Effector CD8-positive, alpha-beta T cell (primary cell): ENCODE measurements at regions not wholly inside any gene's neighbourhood (a gene's known extent, or its start where the extent isn't known, plus 50 kb on each side); places are given as distances from the start of the nearest gene placed in this dataset.

Source experiments
- DNase-seq: peaks from one replicate; lab custom pipeline; 2025; lab: John Stamatoyannopoulos, UW

DNA sequence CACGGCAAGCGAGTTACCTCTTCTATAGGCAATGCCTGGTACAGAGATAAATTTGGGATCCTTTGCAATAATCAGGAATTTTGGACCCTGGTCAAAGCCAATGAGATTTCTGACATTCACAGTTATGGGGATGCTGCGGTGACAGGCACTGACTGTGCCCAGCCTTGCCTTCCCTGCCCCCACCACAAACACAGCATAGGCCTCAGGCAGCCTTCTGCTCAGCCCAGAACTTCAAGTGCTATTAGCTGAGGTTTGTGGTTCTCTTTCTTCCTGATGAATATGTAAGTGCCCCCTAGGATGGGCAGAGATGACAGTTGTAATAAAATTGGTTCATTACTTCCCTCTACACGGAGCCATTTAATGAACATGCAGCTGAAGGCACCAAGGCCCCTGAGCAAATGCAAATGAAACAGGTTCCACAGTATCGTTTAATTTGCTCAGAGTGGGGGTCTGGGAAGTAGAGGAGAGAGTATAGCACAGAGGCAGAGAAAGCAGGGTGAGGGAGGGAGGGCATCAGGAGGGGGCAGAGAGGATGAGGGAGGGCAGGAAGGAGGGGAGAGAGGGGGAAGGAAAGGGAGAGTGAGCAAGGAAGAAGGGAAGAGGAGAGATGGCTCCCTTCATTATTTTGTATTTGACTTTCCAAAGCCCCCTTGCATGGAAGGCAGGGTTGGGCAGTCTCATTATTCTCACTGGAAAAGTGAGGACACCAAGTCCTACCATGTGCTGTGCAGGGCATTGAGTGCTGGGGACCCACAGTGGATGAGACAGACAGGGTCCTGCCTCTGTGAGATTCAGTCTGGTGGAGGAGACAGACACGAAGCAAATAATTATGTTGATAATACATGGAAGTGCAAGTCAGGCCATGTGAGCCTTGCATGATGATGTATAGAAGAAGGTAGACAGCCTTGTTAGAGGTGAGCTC is 513.0 kb downstream of the PTPRU start:
- no peak for DNase-seq

DNA sequence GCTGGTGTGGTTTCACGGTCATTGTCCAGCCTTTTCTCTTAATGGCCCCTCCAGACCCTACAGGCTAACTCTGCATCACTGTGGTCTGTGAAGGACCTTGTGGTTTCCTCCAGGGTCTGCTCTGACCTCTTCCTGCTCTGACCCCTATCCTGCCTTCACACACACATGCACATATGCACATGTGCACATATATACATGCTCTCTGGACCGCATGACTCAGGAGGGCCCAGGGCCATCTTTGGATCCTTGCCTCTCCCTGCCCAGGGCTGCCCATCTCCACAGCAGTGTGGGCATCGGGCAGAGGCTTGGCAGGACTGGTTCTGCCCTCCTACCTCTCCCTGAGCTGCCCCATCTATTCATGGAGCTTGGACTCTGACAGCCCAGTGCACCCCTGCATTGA is 510.9 kb downstream of the PTPRU start:
- DNase-seq = no peak

DNA sequence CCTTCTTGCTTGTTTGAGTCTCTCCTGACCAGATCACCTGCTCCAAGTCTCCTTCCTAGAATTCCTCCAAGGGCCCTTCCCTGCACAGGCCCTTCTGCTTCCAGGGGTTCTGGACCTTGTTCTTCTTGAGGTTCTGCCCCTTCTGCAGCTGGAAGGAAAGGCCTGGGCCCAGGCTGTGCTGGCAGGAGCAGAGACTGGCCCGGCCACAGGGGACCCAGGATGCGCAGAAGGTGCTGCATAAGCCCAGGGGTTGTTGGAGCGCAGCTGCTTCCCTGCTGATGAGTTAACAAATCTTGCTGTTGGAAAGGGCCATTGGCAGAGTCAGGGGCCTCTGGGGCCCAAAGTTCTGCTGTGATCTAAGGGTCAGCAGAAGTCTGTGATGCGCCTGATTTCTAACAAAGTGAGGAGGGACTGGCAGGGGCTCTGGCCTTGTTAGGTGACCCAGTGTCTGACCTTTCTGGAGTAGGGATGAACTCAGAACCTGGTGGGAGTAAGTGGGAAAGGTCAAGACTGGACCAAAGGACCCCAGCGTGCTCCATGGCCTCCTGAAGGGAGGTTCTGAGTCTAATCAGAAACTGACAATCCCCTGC is 509.8 kb downstream of the PTPRU start:
- no peak for DNase-seq

DNA sequence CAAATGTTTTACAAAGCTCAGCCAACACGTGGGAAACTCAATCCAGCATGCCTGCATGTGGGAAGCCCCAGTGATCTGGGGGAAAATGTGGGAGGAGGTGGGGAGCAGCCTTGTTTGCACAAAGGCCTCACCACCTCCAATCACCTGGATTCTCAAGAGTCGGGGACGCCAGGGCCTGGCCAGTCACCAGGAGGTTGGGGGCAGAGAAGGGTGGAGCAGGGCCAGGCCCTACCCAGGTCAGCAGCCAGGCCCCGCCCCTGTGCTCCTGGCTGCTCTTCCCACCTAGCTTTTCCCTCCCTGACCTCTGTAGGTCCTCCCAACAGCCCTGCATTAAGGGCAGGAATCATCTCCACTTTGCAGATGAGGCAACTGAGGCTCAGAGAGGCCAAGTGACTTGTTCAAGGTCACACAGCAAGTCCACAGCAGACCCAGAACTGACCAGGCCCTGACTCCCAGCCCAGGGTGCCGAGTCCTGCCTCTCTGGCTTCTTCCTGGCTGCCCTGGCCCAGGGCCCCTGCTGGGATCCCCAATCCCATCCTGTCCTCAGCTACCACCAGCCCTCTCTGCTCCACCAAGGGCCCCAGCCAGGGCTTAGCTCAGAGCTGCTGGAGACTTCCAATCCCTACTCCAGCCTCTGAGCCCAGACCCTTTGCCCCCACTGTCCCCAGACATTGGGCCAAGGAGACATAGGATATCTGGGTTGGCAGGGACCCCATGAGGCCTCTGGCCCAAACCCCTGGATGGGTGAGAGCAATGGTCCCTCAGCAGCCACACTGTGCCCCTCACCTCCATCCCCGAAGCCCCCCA is 508.6 kb downstream of the PTPRU start:
- no peak for DNase-seq

DNA sequence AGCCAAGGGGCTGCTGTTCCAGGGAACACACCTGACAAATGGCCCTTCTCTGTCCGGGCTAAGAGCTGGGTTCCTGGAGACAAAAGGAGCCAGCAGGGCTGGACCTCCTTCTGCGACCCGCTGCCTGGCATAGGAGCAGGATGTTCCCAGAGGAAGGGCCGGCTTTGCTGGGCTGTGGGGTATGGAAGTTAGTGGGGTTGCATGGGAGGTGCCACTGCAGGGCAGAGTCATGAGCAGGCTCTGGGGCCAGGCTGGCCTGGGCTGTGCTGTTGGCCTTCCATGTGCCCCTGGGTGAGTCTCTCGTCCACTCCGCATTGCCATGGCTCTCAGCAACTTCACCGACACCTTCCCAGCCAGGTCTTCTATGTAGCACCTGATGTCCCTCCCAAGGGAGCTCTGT is 507.6 kb downstream of the PTPRU start:
- no peak for DNase-seq

DNA sequence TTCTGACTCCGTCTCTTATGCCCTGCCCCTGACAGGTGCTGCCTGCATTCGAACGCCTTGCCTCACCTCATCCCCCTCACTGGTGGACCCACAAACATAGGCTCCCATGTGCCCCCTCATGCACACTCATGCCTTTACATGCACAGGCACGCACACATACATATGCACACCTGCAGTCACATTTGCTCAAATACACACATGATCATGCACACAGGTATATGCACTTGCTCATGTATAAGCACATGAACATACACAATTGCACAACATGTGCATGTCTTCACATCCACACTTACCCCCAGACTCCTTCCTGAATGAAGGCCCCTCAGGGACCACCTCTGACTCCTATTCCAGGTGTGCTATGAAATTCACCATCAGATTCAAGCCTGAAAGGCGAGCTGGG is 506.9 kb downstream of the PTPRU start:
- DNase-seq = no peak

DNA sequence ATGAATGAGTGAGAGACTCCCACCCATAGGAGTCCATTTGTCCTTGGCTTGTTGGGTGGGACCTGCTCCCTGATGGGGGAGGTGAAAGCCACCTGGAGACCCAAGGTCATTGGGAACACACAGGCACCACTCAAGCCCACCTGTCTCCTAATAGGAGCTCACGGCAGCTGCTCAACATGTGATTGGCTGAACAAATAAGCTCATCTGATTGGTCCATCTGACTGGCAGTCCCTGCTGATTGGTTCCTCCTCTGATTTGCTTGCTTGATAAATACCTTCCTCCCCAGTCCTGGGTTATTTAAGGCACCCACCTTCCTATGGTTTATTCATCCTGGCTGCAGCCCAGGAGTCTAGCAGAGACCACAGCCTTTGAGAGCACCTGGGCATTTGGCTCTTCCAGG is 502.9 kb downstream of the PTPRU start:
- no peak for DNase-seq

DNA sequence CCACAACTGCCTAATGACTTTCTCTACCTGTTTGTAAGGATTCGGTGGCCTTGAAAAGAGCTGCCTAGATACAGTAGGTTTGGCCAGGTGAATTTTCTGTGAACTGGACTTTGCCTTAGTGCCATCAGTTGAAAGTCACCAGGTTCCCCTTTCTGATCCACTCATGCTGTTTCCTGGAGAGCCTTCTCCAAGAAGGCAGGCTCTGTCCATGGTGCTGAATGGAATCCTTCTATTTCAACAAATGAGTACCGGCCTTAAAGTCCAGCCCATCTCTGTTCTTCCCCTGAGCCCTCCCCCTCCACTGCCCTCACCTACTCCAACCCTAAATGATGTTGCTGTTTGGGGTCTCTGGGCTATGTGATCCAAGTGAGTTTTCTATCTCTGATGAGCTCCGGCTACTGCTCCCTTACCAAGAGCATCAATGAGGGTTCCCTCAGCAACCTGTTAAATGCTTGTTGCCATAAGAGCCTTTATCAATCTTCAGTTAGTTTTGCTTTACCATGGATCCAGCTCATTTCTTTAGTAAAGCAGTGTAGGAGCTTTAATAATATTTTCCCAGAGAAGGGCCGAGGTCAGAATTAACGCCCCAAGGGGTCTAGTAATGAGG is 500.4 kb downstream of the PTPRU start:
- no peak for DNase-seq

DNA sequence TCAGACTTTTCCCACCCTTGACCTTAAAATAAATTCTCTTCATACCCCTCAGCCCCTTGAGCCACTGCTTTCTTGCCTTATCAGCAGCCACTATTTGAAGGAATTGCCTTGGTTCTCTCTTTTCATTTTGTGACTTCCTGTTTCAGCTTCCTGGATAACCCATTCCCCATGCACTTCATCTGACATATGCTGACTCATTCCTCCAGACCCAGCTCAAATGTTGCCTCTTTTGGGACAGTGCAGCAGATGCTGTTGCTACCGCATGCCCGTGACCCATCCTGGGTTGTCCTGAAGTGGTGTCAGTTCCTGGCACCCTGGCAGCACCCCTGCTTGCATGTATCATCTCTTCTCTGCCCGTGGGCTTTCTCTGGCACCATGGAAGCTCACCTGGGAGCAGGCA is 496.1 kb downstream of the PTPRU start:
- no peak for DNase-seq

DNA sequence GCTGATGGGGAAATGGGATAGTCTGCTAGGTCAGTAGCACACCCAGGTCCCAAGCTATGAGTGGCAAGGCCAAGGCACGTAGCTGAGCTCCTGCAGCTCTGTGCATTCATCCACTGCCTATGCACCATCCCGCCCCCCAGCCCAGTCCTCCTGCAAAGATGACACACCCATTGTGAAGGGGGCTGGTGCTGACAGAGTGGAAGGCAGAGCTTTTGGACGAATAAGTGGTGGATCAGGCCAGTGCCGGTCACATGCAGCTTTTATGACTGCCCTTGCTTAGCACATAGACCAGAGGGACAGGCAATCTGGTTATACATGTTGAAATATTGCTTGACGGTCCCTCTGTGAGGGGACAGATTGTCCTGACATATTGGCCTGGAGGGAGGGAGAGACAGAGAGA is 494.3 kb downstream of the PTPRU start:
- DNase-seq = no peak

DNA sequence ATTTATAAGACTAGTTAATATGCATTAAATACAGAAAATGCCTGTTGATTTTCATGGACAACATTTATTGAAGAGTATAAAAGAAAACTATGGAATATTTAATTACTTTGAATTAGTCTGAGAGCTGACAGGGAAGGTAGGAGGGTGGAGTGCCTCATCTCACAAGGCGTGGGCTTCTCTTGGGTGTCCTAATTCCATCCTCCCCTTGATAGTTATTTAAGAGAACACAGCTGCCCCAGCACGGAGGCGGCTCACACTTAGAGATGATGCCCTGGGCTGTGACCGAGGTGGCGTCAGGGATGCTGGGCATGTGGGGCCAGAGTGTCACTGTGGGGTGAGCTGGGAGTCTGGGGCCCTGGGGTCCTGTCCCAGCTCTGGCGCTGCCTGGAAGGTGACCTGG is 493.0 kb downstream of the PTPRU start:
- no peak for DNase-seq

DNA sequence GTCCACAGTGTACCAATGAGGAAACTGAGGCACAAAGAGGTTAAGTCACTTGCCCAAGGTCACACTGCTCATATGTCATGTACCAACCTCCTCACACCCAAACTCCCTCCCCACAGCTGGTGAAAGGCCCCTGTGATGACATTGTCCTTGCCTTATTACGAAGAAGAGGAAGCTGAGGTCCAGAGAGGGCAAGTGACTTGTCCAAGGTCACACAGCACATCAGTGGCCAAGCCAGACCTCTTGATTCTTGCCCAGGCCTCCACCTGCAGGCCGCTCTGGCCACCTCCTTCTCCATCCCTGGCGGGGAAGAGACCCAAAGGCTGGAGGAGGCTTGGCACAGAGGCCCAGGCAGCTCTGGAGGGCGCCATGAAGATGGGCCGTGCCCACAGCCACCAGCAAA is 492.4 kb downstream of the PTPRU start:
- DNase-seq = no peak

DNA sequence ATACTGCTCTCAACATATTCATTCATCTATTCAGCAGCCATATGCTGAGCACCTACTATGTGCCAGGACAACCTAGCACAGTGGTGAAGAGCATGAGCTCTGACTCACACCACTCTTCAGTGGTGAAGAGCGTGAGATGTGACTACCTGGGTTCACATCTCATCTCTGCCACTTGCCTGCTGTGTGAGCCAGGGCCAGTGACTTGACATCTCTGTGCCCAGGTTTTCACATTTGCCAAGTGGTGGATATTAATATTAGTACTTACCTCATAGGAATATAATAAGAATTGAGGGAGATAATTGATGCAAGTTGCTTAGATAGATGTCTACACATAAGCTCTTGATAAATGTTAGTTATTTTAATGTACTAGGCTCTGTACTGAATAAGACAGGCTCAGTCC is 488.9 kb downstream of the PTPRU start:
- DNase-seq = no peak

DNA sequence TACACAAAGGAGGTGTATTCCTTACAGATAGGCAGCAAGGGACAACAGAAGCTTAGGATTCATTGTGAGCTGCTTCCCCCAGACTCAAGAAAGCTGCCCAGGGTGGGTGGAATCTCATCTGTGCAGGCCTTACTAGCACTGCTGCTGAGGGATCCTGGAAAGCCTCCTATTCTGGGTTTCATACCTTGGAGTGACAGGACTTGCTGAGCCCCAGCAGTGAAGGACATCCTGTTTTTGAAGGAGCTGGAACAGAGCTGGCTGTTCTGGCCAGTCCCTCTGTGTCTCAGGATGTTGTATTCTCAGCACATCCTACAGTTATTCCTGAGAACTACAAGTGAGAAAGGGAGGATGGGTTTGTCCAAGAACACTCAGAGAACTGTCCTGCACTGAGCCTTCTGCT is 486.3 kb downstream of the PTPRU start:
- no peak for DNase-seq

DNA sequence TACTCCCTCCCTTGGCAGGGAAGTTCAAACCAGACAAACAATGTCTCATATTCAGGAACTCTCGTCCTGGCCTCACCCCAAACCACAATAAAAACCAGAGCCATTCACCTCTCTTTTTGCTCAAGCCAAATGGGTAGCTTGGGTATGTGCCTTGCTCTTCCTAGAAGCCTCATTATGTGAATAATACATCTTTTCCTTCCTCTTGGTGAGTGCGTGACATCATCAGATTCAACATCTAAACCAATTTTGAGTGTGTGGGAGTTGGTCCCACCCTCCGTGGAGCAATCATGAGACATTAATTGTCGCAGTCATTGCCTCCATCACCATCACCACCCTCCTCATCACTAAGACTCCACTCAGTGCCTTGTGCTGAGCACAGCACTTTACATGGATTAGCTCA is 482.9 kb downstream of the PTPRU start:
- DNase-seq = no peak

DNA sequence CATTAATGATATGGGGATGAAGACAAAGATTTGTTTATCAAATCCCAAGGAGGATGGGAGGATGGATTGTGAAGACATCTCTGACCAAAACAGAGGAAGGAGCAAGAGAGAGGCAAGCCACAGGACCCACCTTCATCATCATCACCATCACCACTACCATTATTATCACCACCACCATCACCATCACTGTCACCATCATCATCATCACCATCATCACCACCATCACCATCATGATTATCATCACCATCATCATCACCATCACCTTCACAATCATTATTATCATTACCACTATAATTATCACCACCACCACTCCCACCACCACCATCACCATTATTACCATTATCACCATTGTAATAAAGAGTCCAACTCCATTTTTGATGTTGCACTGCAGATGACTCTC is 482.5 kb downstream of the PTPRU start:
- DNase-seq = no peak

DNA sequence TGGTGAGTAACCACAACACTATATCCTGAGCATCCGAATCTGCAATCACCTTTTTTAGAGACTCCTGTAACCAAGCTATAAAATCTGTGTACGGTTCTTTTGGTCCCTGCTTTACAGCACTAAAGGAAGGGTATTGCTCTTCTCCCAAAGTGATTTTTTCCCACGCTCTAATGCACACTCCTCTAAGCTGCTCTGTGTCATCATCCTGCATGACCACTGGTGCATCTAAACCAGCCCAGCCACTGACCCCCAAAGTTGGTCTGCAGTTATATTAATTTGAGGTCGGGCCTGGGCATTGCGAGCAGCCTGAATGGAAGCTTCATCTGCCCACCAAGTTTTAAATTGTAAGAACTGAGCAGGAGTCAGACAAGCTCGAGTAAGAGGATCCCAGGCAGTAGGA is 480.0 kb downstream of the PTPRU start:
- no peak for DNase-seq

DNA sequence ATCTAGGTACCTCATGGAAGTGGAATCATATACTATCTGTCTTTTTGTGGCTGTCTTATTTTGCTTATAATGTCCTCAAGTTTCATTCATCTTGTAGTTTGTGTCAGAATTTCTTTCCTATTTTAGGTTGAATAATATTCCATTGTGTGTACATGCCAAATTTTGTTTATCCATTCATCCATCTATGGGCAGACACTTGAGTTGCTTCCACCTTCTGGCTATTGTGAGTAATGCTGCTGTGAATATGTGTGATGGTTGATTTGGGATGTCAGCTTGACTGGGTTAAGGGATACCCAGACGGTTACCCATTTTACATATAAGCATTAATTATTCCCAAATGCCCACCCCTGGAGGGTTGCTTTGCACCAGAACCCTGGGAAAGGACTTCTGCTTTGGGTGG is 477.5 kb downstream of the PTPRU start:
- DNase-seq = no peak

DNA sequence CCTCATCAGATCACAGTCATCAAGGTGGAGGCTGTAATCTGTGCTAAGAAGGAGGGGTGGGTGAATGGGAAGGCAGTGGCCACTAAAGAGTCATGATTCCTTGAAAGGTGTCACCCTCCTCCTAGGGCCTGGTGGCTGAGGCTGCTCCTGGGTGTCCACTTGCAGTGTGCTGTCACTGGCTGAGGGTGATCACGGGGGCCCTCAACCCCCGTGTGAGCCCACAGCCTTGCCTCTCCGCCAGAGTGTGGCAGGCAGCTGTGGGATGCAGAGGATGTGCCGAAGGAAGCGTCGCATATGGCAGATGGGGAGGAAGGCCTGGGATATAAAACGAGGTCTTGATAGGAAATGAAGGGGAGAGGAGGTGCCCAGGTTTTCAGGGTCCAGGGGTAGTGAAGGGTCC is 476.5 kb downstream of the PTPRU start:
- DNase-seq = no peak

DNA sequence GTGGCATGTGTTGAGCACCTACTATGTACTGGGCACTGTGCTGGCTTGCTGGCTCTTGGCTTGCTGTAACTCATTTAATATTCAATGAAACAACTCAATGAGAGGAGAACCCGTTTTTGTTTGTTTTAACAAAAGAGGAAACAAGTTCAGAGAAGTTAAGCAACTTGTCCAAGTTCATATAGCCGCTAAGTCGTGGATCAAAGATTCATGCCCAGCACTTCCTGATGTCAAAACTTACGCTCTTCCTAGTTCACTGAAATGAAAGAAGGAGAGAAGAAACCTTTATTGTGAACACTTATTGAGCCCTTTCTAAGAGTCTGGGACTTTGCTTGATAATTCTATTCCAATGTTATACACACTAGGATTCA is 475.9 kb downstream of the PTPRU start:
- no peak for DNase-seq

DNA sequence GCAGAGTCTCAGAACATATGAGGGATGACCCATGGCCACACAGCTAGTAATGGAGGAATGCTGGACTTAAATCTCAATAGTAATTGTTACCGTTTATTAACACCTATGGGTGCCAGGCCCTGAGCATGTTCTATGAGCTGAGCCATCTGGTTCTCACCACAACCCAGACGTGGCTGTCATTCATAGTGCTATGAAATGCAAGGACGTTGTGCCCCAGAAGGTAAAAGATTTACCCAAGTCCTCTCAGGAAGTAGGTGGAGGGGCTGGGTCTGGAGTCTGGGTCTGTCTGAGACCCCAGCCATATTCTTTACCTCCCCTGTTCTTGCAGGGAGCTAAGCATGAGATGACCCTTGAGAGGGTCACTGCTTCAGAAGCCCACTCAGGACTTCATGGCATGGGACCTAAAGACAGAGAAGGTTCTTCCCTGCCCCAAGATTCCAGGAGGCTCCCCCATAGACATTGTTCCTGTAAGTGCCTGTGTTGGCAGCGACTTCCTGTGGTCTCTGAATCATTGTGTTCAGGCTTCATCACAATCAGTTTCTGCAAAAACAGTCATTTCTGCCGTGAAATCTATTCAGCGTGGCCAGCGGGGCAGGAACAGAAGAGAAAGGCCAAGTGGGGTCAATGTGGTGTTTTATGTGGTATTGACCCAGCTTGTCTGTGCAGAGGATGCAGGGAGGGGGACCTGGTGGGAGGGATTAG is 475.4 kb downstream of the PTPRU start:
- DNase-seq = no peak

DNA sequence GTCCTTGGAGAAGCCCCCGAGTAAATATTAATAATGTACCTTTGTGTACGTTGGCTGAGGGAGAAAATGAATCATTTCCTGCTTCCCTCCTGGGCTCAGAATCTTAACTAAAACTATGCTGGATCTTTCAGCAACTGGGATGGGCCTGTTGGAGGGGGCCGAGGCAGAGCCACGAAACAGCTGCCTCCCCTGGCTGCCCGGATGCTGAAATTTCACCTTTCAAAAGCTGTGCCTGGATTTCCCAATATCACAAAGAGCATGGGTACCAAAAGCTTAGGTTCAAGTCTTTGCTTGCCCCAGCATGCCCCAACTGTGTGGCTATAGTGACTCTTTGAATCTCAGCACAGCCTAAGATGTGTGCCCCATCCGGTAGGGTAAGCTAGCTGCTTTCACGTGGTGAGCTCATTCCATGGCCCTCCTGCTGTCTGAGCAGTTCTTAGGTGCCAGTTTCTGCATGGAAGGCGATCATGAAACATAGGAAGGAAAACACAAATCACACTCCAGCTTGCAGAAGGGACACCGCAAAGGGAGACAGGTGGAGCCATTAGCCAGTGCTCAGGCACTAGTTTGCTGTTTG is 473.5 kb downstream of the PTPRU start:
- no peak for DNase-seq
